Sigmoid colon (tissue), 6 donors: ENCODE measurements at regions not wholly inside any gene's neighbourhood (a gene's known extent, or its start where the extent isn't known, plus 50 kb on each side); places are given as distances from the start of the nearest gene placed in this dataset.
"Not testable (repeated sequence)": the region's sequence is repeated elsewhere in the genome, so short reads cannot be mapped to it uniquely, and the experiment has no call there.

ENCODE experiments used
- DNase-seq: peaks from one replicate; pipeline ENCODE4 v3.0.0-alpha.2; 2019
- H3K27ac ChIP-seq, 4 donors: fragments of 200-600 bp; sonication (generic); one replicate each; pipeline ENCODE4 v1.5.1; 2016 to 2019; ENCODE audit warnings: mild to moderate bottlenecking in 1 of 4
- H3K27me3 ChIP-seq, 3 donors: fragments of 200-600 bp; sonication (generic); one replicate each; pipeline ENCODE4 v1.5.1; 2019; ENCODE audit warnings: mild to moderate bottlenecking in 1 of 3
- H3K36me3 ChIP-seq, 4 donors: fragments of 200-600 bp; sonication (generic); one replicate each; pipeline ENCODE4 v1.5.1; 2016 to 2019
- H3K4me1 ChIP-seq, 4 donors: fragments of 200-600 bp; sonication (generic); one replicate each; pipeline ENCODE4 v1.5.1; 2017 to 2019
- H3K4me3 ChIP-seq, 4 donors: fragments of 200-600 bp; sonication (generic); one replicate each; pipeline ENCODE4 v1.5.1; 2017 to 2019; ENCODE audit warnings: mild to moderate bottlenecking in 2 of 4, moderate library complexity in 1 of 4
- H3K9me3 ChIP-seq, 4 donors: fragments of 200-600 bp in 3 of 4; sonication (generic) in 3 of 4; one replicate each; pipeline versions ENCODE4 v1.5.1 to v1.6.1; 2013 to 2019
- EP300 ChIP-seq, 4 donors: sonication (generic); formaldehyde crosslinking; IDR thresholded peaks; one replicate each; pipeline ENCODE4 v1.6.1; 2017; ENCODE audit warnings: antibody characterized with exemption in 4 of 4
- POLR2A ChIP-seq, 2 donors: fragments of 450-650 bp; IDR thresholded peaks; one replicate each; pipeline ENCODE4 v1.6.1; 2016; ENCODE audit warnings: antibody characterized with exemption in 2 of 2, mild to moderate bottlenecking in 2 of 2, moderate library complexity in 2 of 2
- POLR2AphosphoS5 ChIP-seq, 4 donors: sonication (generic); formaldehyde crosslinking; IDR thresholded peaks; one replicate each; pipeline ENCODE4 v1.6.1; 2017; ENCODE audit warnings: antibody characterized with exemption in 4 of 4
- WGBS, 2 donors: extraction: QIAGEN DNeasy Blood & Tissue Kit; methylation state at CpG; one replicate each; pipeline ENCODE4 v1.1.7; 2013; 5-methylcytosine and 5-hydroxymethylcytosine counted together
- intact Hi-C: fragments of 100-400 bp; cut with DNase I; formaldehyde crosslinking; loops from one replicate; pipeline ENCODE4 v1.15.1; 2023
- TF ChIP-seq, protein P1 (sequence below), 4 experiments: fragments of 450-650 bp in 3 of 4; fragments of 200-600 bp in 1 of 4; IDR thresholded peaks; one replicate each; pipeline ENCODE4 v1.5.1; 2016 to 2019; ENCODE audit warnings: antibody characterized with exemption in 4 of 4, mild to moderate bottlenecking in 3 of 4, moderate library complexity in 2 of 4
- donor health status: healthy with polysubstance abuse.
- donor health status: healthy.

DNA sequence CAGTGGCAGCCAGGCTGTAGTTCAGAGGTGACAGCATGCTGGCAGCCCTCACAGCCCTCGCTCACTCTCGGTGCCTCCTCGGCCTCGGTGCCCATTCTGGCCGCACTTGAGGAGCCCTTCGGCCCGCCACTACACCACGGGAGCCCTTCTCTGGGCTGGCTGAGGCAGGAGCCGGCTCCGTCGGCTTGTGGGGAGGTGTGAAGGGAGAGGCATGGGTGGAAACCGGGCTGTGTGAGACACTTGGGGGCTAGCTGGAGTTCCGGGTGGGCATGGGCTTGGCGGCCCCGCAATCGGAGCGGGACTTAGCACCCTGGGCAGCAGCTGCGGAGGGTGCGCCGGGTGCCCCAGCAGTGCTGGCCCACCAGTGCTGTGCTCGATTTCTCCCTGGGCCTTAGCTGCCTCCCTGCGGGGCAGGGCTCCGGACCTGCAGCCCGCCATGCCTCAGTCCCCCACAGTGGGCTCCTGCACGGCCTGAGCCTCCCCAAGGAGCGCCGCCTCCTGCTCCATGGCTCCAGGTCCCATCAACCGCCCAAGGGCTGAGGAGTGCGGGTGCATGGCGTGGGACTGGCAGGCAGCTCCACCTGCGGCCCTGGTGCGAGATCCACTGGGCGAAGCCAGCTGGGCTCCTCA, 396.8 kb downstream of the FAM72C start:
- WGBS, 2 donors, result 91 to 93% methylated on average over 33 of the region's 33 CpGs
- Histone ChIP-seq H3K4me3 (no peak overlapping the region), H3K4me1 (no peaks in the 10 kb centered on the region), H3K27me3 (no peaks in the 10 kb centered on the region), H3K27ac (no peak overlapping the region), H3K36me3 (no peaks in the 10 kb centered on the region), H3K9me3 (no peaks in the 10 kb centered on the region)
- intact Hi-C loops, result no loop called here
- TF ChIP-seq POLR2AphosphoS5 (IDR thresholded peaks at IDR 0.05), result no peak
- TF ChIP-seq POLR2A (IDR thresholded peaks at IDR 0.05), result no peak
- TF ChIP-seq EP300 (IDR thresholded peaks at IDR 0.05), result no peak
- TF ChIP-seq, protein P1, sequence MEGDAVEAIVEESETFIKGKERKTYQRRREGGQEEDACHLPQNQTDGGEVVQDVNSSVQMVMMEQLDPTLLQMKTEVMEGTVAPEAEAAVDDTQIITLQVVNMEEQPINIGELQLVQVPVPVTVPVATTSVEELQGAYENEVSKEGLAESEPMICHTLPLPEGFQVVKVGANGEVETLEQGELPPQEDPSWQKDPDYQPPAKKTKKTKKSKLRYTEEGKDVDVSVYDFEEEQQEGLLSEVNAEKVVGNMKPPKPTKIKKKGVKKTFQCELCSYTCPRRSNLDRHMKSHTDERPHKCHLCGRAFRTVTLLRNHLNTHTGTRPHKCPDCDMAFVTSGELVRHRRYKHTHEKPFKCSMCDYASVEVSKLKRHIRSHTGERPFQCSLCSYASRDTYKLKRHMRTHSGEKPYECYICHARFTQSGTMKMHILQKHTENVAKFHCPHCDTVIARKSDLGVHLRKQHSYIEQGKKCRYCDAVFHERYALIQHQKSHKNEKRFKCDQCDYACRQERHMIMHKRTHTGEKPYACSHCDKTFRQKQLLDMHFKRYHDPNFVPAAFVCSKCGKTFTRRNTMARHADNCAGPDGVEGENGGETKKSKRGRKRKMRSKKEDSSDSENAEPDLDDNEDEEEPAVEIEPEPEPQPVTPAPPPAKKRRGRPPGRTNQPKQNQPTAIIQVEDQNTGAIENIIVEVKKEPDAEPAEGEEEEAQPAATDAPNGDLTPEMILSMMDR (IDR thresholded peaks at IDR 0.05), result no peak
- no peak for DNase-seq

DNA sequence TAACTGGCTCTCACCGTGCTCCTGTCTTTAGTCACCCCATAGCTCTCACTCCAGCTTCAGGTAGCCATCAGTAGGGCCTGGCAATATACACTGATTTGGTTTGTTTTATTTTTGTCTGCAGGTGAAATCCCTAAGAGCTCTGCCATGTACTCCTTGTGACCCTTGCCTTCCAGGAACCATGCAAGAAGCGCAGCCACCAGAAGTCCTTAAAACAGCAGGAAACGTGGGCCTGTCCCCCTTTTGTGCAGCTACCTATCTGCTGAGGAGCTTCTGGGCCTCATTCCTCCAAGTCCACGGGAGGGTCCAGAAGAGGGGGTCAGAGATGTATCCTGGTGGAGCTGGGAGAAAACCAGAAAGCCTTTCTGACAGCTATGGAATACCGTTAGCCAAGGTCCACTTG, 399.1 kb downstream of the FAM72C start:
- H3K27me3 ChIP-seq, H3K4me1 ChIP-seq, intact Hi-C loops, H3K9me3 ChIP-seq, H3K36me3 ChIP-seq, DNase-seq, H3K27ac ChIP-seq, H3K4me3 ChIP-seq: not testable (repeated sequence)
- WGBS, 2 donors, result 56 to 69% methylated on average over 5 of the region's 5 CpGs

DNA sequence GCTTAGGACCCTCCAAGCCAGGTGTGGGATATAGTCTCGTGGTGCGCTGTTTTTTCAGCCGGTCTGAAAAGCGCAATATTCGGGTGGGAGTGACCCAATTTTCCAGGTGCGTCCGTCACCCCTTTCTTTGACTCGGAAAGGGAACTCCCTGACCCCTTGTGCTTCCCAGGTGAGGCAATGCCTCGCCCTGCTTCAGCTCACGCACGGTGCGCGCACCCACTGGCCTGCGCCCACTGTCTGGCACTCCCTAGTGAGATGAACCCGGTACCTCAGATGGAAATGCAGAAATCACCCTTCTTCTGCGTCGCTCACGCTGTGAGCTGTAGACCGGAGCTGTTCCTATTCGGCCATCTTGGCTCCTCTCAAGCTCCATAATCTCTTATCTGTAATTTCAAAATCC, 408.0 kb downstream of the FAM72C start:
- WGBS, 2 donors, result 70 to 76% methylated on average over 20 of the region's 20 CpGs
- H3K27ac ChIP-seq, intact Hi-C loops, H3K36me3 ChIP-seq, H3K4me1 ChIP-seq, H3K4me3 ChIP-seq, DNase-seq, H3K27me3 ChIP-seq, H3K9me3 ChIP-seq: not testable (repeated sequence)

DNA sequence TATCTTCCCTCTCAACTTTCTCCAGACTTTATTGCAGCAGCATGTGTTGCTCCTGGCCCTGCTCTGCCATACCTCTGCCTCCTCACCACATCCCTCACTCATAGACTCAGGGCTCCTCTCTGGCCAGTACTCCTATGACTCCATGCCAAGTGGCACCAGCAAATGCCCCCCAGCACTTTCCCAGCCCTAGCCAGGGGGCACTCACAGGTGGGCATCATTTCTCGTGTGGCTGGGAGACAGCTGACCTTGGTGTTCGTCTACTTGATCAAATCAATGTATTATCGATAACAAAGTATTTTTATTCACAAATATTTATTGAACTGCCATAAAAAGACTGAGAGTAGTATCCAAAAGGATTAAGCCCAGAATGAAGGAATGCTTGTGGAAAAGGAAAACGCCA, 418.2 kb downstream of the FAM72C start:
- H3K9me3 ChIP-seq, result no peaks in the 10 kb centered on the region
- H3K27ac ChIP-seq, result no peak overlapping the region
- H3K27me3 ChIP-seq, result no peaks in the 10 kb centered on the region
- H3K4me3 ChIP-seq, result no peak overlapping the region
- TF ChIP-seq POLR2AphosphoS5 (IDR thresholded peaks at IDR 0.05) (no peak), POLR2A (IDR thresholded peaks at IDR 0.05) (no peak), EP300 (IDR thresholded peaks at IDR 0.05) (no peak)
- TF ChIP-seq, protein P1 (IDR thresholded peaks at IDR 0.05), result no peak
- H3K36me3 ChIP-seq, result no peaks in the 10 kb centered on the region
- WGBS, 2 donors, result 72 to 85% methylated on average over 4 of the region's 4 CpGs
- intact Hi-C loops, result no loop called here
- no peaks in the 10 kb centered on the region for H3K4me1 ChIP-seq
- DNase-seq, result no peak

DNA sequence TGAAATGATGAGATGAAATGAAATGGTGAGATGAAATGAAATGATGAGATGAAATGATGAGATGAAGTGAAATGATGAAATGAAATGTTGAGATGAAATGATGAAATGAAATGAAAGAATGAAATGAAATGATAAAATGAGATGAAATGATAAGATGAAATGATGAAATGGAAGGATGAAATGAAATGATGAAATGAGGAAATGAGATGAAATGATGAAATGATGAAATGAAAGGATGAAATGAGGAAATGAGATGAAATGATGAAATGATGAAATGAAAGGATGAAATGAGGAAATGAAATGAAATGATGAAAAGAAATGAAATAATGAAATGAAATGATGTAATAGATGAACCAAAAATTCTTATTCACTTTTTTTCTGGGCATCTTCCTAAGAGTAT, 467.1 kb downstream of the FAM72C start:
- DNase-seq, intact Hi-C loops, H3K27me3 ChIP-seq, H3K4me1 ChIP-seq, H3K36me3 ChIP-seq, H3K27ac ChIP-seq, H3K4me3 ChIP-seq, H3K9me3 ChIP-seq: not testable (repeated sequence)

DNA sequence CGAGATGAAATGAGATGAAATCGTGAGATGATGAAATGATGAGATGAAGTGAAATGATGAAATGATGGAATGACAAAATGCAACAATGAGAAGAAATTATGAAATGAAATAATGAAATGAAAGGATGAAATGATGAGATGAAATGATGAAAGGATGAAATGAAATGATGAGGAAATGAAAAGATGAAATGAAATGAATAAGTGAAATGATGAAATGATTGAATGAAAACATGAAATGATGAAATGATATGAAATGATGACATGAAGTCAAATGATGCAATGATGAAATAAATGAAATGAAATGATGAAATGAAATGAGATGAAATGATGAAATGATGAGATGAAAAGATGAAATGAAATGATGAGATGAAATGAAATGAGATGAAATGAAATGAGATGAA, 467.7 kb downstream of the FAM72C start:
- intact Hi-C loops, H3K27ac ChIP-seq, DNase-seq, H3K4me3 ChIP-seq, H3K36me3 ChIP-seq, H3K9me3 ChIP-seq, H3K4me1 ChIP-seq, H3K27me3 ChIP-seq: not testable (repeated sequence)
- no CpG with 5 or more reads among the region's 2 CpGs for WGBS, 2 donors

DNA sequence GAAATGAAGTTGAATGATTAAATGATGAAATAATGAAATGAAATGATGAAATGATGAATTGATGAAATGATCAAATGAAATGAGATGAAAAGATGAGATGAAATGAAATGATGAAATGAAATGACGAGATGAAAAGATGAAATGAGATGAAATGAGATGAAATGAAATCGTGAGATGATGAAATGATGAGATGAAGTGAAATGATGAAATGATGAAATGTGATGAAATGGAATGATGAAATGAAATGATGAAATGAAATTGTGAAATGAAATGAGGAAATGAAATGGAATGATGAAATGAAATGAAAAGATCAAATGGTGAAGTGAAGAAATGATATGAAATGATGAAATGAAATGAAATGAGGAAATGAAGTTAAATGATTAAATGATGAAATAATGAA, 468.7 kb downstream of the FAM72C start:
- DNase-seq, H3K36me3 ChIP-seq, H3K9me3 ChIP-seq, H3K27ac ChIP-seq, H3K27me3 ChIP-seq, H3K4me1 ChIP-seq, intact Hi-C loops, H3K4me3 ChIP-seq: not testable (repeated sequence)
- WGBS, 2 donors, result 64 to 79% methylated on average over 1 of the region's 2 CpGs

DNA sequence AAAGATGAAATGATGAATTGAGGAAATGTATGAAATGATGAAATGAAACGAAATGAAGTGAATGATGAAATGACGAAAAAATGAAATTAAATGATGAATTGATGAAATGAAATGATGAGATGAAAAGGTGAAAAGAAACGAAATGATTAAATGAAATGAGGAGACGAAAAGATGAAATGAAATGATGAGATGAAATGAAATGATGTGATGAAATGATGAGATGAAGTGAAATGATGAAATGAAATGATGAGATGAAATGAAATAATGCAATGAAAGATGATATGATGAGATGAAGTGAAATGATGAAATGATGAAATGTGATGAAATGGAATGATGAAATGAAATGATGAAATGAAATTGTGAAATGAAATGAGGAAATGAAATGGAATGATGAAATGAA, 469.7 kb downstream of the FAM72C start:
- peaks cover 0 to 13% (median 0%) of the 10 kb centered on the region in 3 donors for H3K27me3 ChIP-seq
- H3K36me3 ChIP-seq, intact Hi-C loops, H3K4me1 ChIP-seq, H3K27ac ChIP-seq, H3K4me3 ChIP-seq, H3K9me3 ChIP-seq, DNase-seq: not testable (repeated sequence)
- 67 to 83% methylated on average over 3 of the region's 4 CpGs for WGBS, 2 donors

DNA sequence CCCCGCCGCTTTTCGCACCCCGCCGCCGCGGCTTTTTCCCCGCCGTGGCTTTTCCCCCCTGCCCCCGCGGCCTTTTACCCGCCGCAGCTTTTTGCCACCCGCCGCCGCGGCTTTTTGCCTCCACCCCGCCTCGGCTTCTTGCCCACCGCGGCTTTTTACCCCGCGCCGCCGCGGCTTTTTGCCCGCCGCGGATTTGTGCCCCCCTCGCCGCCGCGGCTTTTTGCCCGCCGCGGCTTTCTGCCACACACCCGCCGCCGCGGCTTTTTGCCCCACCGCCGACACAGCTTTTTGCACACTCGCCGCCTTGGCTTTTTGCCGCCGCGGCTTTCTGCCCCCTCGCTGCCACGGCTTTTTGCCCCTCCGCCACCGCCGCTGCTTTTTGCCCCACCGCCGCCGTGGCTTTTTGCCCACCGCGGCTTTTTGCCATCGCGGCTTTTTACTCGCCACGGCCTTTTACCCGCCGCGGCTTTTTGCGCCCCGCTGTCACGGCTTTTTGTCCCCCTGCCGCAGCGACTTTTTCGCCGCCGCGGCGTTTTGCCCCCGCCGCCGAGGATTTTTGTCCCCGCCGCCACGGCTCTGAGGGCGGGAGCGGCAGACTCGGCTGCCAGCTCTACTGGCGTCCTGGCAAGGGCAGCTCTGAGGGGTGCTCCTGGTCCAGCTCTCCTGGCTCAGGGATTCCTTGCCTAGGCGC, 473.6 kb downstream of the FAM72C start:
- H3K9me3 ChIP-seq, intact Hi-C loops, H3K36me3 ChIP-seq, H3K27ac ChIP-seq: not testable (repeated sequence)
- peak; percentile 34 for DNase-seq
- WGBS, 2 donors, result 2% methylated on average over 84 to 85 of the region's 85 CpGs
- Histone ChIP-seq H3K27me3 (peaks cover 0 to 15% (median 0%) of the 10 kb centered on the region in 3 donors), H3K4me3 (peak overlapping the region; percentile 22 to 47 (median 34)), H3K4me1 (peaks cover 0 to 12% (median 3%) of the 10 kb centered on the region in 4 donors)
